ENCODE measurements at regions not wholly inside any gene's neighbourhood (a gene's known extent, or its start where the extent isn't known, plus 50 kb on each side); places are given as distances from the start of the nearest gene placed in this dataset.

GRCh38 chr4:29037501-29037900 lies 1682.7 kb upstream of the PCDH7 start:
- TF ChIP-seq CTCF (IDR thresholded peaks at IDR 0.05; ENCODE audit: insufficient read depth, low read length) (no peak), REST (IDR thresholded peaks at IDR 0.05; ENCODE audit: insufficient replicate concordance, low read depth) (no peak), POLR2AphosphoS5 (IDR thresholded peaks at IDR 0.05; ENCODE audit: low read depth) (no peak), GABPA (IDR thresholded peaks at IDR 0.05; ENCODE audit: low read depth) (no peak)

All from HL-60 (cell line).